ENCODE measurements at regions not wholly inside any gene's neighbourhood (a gene's known extent, or its start where the extent isn't known, plus 50 kb on each side); places are given as distances from the start of the nearest gene placed in this dataset.

DNA sequence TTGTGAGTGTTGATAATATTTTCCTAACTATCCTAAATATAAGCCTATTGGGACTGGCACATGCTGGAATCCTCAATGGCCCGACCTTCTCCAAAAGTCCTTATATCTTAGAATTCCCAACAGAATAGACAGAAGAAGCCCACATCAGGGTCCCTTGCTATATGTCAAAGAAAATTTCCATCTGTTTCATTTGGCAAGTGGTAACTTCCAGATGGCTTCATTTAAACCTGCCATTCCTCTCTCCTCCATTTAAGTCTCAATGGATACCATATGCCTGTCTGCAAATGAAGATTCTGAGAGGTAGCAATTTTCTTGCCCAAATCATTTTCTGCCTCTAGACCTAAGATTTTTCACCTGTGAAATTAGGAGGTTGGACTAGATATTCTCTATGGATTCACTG lies 73.1 kb upstream of the KCNA4 start:
- peaks cover 3% of the 10 kb centered on the region; the same call in 1 of the 2 replicates for H3K27me3 ChIP-seq (ENCODE audit: control insufficient read depth, insufficient read depth, low read length)
- no peaks in the 10 kb centered on the region for H3K36me3 ChIP-seq (ENCODE audit: control insufficient read depth, insufficient read depth, low read length)
- H3K9me3 ChIP-seq (ENCODE audit: control insufficient read depth, insufficient read depth, low read depth, low read length): no peaks in the 10 kb centered on the region
- no peak overlapping the region for H3K9ac ChIP-seq (ENCODE audit: low read length)
- H3K4me1 ChIP-seq (ENCODE audit: control insufficient read depth, insufficient read depth, low read length): no peaks in the 10 kb centered on the region
- no peak overlapping the region for H3K27ac ChIP-seq (ENCODE audit: low read depth, low read length)
- H3K4me3 ChIP-seq (ENCODE audit: low read depth, low read length): no peak overlapping the region

DNA sequence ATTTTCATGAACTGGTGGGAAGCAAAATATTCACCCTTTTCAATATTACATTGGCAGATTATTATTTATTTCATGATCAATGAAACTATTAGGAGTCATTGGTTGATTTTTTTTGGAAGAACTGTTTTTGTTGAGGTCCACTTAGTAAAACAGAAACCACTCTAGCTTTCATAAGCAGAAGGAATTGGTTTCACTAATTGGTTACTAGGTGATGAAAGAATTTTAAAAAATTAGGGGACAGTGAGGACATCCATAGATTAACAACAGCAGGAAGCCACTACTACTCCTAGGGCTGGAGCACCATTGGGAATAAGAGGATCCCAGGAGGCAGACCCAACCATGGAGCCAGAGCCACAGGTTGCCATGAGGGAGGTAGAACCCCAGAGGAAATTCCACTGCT lies 74.4 kb upstream of the KCNA4 start:
- no peak overlapping the region for H3K27ac ChIP-seq (ENCODE audit: low read depth, low read length)
- no peaks in the 10 kb centered on the region for H3K4me1 ChIP-seq (ENCODE audit: control insufficient read depth, insufficient read depth, low read length)
- H3K36me3 ChIP-seq (ENCODE audit: control insufficient read depth, insufficient read depth, low read length): no peaks in the 10 kb centered on the region
- no peaks in the 10 kb centered on the region for H3K9me3 ChIP-seq (ENCODE audit: control insufficient read depth, insufficient read depth, low read depth, low read length)
- H3K9ac ChIP-seq (ENCODE audit: low read length): no peak overlapping the region
- peaks cover 3% of the 10 kb centered on the region; the same call in 1 of the 2 replicates for H3K27me3 ChIP-seq (ENCODE audit: control insufficient read depth, insufficient read depth, low read length)
- H3K4me3 ChIP-seq (ENCODE audit: low read depth, low read length): no peak overlapping the region

DNA sequence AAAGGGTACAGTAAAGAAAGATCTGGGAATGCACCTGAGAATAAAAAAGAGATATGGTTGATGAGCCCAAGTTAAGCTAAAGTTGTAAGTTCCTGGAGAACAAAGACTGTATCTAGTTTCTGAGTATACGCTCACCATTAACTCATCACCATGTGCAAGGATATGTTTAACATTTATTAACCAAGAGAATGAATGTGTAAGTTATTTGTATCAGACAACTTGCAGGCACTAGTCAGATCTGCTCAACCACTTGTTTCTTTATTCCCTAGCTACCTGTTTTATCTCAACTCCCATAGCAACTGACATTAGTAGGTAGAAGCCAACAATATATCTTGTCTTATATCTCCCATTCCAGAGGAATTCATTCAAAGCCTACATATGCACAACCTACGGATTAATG lies 74.9 kb upstream of the KCNA4 start:
- Histone ChIP-seq H3K27ac (ENCODE audit: low read depth, low read length) (no peak overlapping the region), H3K9ac (ENCODE audit: low read length) (no peak overlapping the region), H3K4me3 (ENCODE audit: low read depth, low read length) (no peak overlapping the region), H3K9me3 (ENCODE audit: control insufficient read depth, insufficient read depth, low read depth, low read length) (no peaks in the 10 kb centered on the region), H3K4me1 (ENCODE audit: control insufficient read depth, insufficient read depth, low read length) (no peaks in the 10 kb centered on the region), H3K36me3 (ENCODE audit: control insufficient read depth, insufficient read depth, low read length) (no peaks in the 10 kb centered on the region), H3K27me3 (ENCODE audit: control insufficient read depth, insufficient read depth, low read length) (peaks cover 3% of the 10 kb centered on the region; the same call in 1 of the 2 replicates)

DNA sequence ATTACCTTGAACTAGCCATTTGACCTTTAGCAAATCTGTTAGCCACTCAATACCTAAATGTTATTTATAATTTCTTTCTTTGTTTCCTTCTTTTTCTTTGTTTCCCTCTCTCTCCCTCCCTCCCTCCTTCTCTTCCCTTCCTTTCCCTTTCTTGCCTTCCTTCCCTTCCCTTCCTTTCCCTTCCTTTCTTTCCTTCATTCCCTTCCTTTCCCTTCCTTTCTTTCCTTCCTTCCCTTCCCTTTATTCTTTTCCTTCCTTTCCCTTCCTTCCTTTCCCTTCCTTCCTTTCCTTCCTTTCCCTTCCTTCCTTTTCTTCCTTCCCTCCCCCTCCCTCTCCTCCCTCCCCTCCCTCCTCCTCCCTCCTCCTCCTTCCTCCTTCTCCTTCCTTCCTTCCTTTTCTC lies 75.7 kb upstream of the KCNA4 start:
- Histone ChIP-seq H3K4me1 (ENCODE audit: control insufficient read depth, insufficient read depth, low read length) (no peaks in the 10 kb centered on the region), H3K9ac (ENCODE audit: low read length) (no peak overlapping the region), H3K27ac (ENCODE audit: low read depth, low read length) (no peak overlapping the region), H3K27me3 (ENCODE audit: control insufficient read depth, insufficient read depth, low read length) (peaks cover 3% of the 10 kb centered on the region; the same call in 1 of the 2 replicates), H3K4me3 (ENCODE audit: low read depth, low read length) (no peak overlapping the region), H3K36me3 (ENCODE audit: control insufficient read depth, insufficient read depth, low read length) (no peaks in the 10 kb centered on the region), H3K9me3 (ENCODE audit: control insufficient read depth, insufficient read depth, low read depth, low read length) (no peaks in the 10 kb centered on the region)

DNA sequence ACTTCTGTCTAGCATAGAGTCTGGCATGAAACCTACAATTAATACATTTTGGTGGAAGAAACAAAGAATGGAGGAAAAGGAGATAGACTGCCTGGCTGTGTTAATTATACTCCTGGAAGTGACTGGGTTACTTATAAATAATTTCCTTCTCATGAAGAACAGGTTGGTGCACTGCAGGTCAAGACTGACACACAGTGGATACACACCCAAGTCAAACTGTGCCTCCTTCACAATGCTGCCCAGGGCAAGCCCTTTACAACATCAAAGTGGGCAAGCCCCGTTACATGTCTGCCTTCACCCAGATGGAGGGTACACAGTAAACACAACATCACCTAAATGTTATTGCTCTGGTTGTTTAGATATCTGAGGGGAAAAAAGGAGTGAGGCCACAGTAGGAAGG lies 83.7 kb upstream of the KCNA4 start:
- H3K27ac ChIP-seq (ENCODE audit: low read depth, low read length): no peak overlapping the region
- H3K36me3 ChIP-seq (ENCODE audit: control insufficient read depth, insufficient read depth, low read length): no peaks in the 10 kb centered on the region
- H3K9me3 ChIP-seq (ENCODE audit: control insufficient read depth, insufficient read depth, low read depth, low read length): no peaks in the 10 kb centered on the region
- H3K27me3 ChIP-seq (ENCODE audit: control insufficient read depth, insufficient read depth, low read length): peaks cover 6% of the 10 kb centered on the region; the same call in 1 of the 2 replicates
- no peaks in the 10 kb centered on the region for H3K4me1 ChIP-seq (ENCODE audit: control insufficient read depth, insufficient read depth, low read length)
- H3K4me3 ChIP-seq (ENCODE audit: low read depth, low read length): no peak overlapping the region
- no peak overlapping the region for H3K9ac ChIP-seq (ENCODE audit: low read length)

DNA sequence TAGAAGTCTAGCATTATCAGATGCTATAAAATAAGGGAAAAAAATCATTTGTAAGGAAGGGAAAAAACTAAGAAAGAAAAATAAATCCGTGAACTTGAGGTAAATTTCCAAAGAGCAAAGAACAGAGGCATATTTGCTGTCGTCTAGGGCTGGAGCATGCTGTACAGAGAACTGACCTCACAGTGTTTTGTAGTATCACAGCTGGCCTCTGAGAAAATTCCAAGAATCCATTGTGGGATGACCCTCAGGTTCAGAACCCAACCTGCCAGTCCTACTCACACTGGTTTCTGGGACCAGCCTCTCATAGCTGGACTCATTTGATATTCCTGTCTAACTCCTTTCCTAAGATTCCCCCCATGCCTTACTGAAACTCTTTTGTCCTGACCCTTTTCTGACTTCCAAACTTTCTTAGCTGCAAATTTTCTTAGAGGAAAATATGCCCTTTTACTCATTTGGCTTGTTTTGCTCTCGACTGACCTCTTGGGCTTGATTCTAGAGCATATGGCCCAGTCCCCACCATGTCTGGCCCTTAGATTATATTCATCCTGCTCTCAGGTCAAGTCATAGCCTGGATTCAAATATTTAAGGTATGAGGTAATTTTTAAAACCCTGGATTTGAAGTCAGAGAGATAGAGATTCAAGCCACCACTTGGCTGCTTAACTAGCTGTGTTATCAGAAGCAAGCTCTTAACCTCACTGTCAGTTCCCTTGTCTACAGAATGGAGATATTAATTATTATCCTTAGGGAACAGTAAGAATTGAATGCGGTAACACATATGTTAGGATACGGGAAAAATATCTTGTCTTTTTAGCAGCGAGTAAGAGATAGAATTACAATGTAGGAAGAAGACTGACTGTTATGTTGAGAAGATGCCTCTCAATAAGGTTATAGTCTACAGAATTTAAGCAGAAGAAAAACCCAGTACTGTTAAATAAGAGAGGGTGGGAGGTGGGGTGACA lies 89.7 kb upstream of the KCNA4 start:
- no peaks in the 10 kb centered on the region for H3K9me3 ChIP-seq (ENCODE audit: control insufficient read depth, insufficient read depth, low read depth, low read length)
- no peaks in the 10 kb centered on the region for H3K36me3 ChIP-seq (ENCODE audit: control insufficient read depth, insufficient read depth, low read length)

DNA sequence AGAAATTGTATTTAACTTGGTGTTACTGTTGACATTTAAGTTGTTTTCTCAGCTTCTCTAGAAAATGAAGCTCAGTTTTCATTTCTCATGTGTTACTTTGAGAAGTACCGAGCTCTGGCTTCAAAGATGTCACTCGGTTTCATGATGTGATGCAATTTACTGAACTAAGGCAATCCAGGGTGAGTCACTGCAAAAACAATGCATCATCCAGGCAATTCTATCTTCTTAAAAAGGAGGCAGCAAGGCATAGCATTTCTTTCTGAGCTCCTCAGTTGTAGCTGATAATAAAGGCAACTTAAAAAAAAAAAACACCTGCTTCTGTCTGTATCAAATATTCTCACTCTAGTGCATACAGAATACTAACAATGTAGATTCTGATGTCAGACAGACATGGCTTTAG lies 91.1 kb upstream of the KCNA4 start:
- Histone ChIP-seq H3K27ac (ENCODE audit: low read depth, low read length) (no peak overlapping the region), H3K4me3 (ENCODE audit: low read depth, low read length) (no peak overlapping the region), H3K9ac (ENCODE audit: low read length) (no peak overlapping the region), H3K4me1 (ENCODE audit: control insufficient read depth, insufficient read depth, low read length) (no peaks in the 10 kb centered on the region), H3K36me3 (ENCODE audit: control insufficient read depth, insufficient read depth, low read length) (no peaks in the 10 kb centered on the region), H3K27me3 (ENCODE audit: control insufficient read depth, insufficient read depth, low read length) (peaks cover 43% of the 10 kb centered on the region), H3K9me3 (ENCODE audit: control insufficient read depth, insufficient read depth, low read depth, low read length) (no peaks in the 10 kb centered on the region)

More for the DNA sequence above, 89.7 kb upstream of the KCNA4 start:
- Histone ChIP-seq H3K9ac (ENCODE audit: low read length) (no peak overlapping the region), H3K4me1 (ENCODE audit: control insufficient read depth, insufficient read depth, low read length) (no peaks in the 10 kb centered on the region), H3K4me3 (ENCODE audit: low read depth, low read length) (no peak overlapping the region), H3K27ac (ENCODE audit: low read depth, low read length) (no peak overlapping the region), H3K27me3 (ENCODE audit: control insufficient read depth, insufficient read depth, low read length) (peaks cover 30% of the 10 kb centered on the region)

DNA sequence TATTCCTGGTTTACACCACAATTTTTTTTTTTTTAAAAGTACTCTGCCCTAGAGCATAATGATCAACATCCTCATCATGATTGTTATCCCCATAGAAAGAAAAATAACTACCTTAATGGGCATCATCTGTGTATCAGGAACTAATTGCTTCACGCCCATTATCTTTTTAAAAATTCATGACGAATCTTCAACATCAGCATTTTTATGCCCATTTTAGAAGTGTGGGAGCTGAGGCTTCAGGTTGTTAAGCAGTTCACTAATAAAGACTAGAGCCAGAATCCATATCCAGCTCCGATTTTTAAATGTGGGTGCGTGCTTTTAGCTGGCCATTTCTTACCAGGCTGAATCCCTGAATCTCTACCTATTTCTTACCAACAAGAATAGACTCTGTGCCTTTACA lies 92.9 kb upstream of the KCNA4 start:
- H3K27me3 ChIP-seq (ENCODE audit: control insufficient read depth, insufficient read depth, low read length): peaks cover 59% of the 10 kb centered on the region
- no peaks in the 10 kb centered on the region for H3K4me1 ChIP-seq (ENCODE audit: control insufficient read depth, insufficient read depth, low read length)
- no peak overlapping the region for H3K27ac ChIP-seq (ENCODE audit: low read depth, low read length)
- H3K36me3 ChIP-seq (ENCODE audit: control insufficient read depth, insufficient read depth, low read length): no peaks in the 10 kb centered on the region
- no peak overlapping the region for H3K4me3 ChIP-seq (ENCODE audit: low read depth, low read length)
- H3K9me3 ChIP-seq (ENCODE audit: control insufficient read depth, insufficient read depth, low read depth, low read length): no peaks in the 10 kb centered on the region
- no peak overlapping the region for H3K9ac ChIP-seq (ENCODE audit: low read length)

DNA sequence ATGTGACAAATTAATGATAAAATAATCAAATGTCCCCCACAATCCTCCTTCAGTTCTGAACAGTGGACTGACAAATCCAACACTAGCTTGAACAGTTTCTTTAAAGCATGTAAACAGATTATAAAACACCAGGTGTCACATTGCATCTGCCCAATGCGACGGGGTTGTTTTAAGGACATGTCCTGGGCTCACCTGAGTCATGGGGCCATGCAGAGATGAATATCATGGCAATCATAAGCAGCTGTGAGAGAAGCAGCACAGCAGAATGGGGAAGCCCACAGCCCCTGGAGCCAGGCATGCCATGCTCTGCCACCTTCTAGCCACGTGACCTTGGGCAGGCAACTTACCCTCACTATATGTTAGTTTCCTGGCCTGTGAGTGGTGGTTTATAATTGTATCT lies 93.9 kb upstream of the KCNA4 start:
- no peak overlapping the region for H3K4me3 ChIP-seq (ENCODE audit: low read depth, low read length)
- no peak overlapping the region for H3K9ac ChIP-seq (ENCODE audit: low read length)
- no peaks in the 10 kb centered on the region for H3K9me3 ChIP-seq (ENCODE audit: control insufficient read depth, insufficient read depth, low read depth, low read length)
- no peak overlapping the region for H3K27ac ChIP-seq (ENCODE audit: low read depth, low read length)
- no peaks in the 10 kb centered on the region for H3K36me3 ChIP-seq (ENCODE audit: control insufficient read depth, insufficient read depth, low read length)
- H3K27me3 ChIP-seq (ENCODE audit: control insufficient read depth, insufficient read depth, low read length): peaks cover 56% of the 10 kb centered on the region
- H3K4me1 ChIP-seq (ENCODE audit: control insufficient read depth, insufficient read depth, low read length): no peaks in the 10 kb centered on the region

DNA sequence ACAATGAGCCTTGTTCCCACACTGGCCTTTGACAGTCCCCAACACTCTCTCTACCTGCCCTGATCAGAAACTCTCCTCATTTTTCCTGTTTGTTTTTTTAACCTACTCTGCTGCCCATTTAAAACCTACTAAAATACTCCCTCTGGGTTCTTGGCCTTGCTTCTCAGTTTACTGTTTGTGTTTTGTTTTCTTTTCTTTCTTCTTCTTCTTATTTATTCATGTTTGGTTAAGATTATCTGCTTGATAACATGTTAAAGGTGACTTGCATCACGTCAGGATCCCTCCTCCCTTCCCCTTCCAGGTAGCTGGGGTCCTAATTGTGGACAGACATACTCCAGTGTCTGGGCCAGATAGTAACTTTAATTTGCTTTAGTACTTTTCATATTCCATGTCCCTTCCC lies 95.0 kb upstream of the KCNA4 start:
- Histone ChIP-seq H3K27ac (ENCODE audit: low read depth, low read length) (no peak overlapping the region), H3K9me3 (ENCODE audit: control insufficient read depth, insufficient read depth, low read depth, low read length) (no peaks in the 10 kb centered on the region), H3K4me3 (ENCODE audit: low read depth, low read length) (no peak overlapping the region), H3K4me1 (ENCODE audit: control insufficient read depth, insufficient read depth, low read length) (no peaks in the 10 kb centered on the region), H3K9ac (ENCODE audit: low read length) (no peak overlapping the region), H3K36me3 (ENCODE audit: control insufficient read depth, insufficient read depth, low read length) (no peaks in the 10 kb centered on the region), H3K27me3 (ENCODE audit: control insufficient read depth, insufficient read depth, low read length) (peaks cover 56% of the 10 kb centered on the region)

DNA sequence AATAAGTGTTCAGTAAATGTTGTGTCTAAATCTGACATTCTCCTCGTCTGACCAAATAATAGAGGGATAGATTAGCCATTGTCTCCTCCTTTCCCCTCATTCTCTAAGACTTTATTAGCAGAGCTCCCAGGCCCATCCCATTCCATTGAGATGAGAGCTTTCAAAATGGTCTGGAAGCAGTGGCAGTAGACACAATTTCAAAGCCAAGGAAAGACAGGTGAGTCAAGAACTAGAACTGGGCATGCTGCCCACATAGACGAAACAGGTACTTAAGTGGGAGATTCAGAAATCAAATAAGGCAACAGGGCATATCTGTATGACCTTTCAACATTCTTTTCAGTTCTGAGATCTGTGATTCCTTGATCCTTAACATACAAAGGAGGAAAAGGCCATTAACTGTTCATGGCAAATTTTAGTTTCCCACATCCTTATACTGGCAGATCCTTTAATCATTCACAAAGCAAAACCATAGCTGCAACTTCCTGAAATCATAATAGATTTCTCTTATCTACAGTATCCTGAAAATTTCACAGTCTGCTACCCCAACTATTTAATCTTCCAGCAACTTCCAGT lies 96.6 kb upstream of the KCNA4 start:
- H3K36me3 ChIP-seq (ENCODE audit: control insufficient read depth, insufficient read depth, low read length): no peaks in the 10 kb centered on the region
- no peak overlapping the region for H3K4me3 ChIP-seq (ENCODE audit: low read depth, low read length)
- no peaks in the 10 kb centered on the region for H3K9me3 ChIP-seq (ENCODE audit: control insufficient read depth, insufficient read depth, low read depth, low read length)
- H3K27me3 ChIP-seq (ENCODE audit: control insufficient read depth, insufficient read depth, low read length): peaks cover 56% of the 10 kb centered on the region
- no peaks in the 10 kb centered on the region for H3K4me1 ChIP-seq (ENCODE audit: control insufficient read depth, insufficient read depth, low read length)
- H3K27ac ChIP-seq (ENCODE audit: low read depth, low read length): no peak overlapping the region
- H3K9ac ChIP-seq (ENCODE audit: low read length): no peak overlapping the region

Data from HUES6 (cell line).